Psoas muscle (tissue), 7 donors: ENCODE measurements at regions not wholly inside any gene's neighbourhood (a gene's known extent, or its start where the extent isn't known, plus 50 kb on each side); places are given as distances from the start of the nearest gene placed in this dataset.

Experiments used
- ATAC-seq, 4 donors: fragments of 200-7000 bp; cut with Tn5 transposase; one replicate each; pipeline ENCODE4 v1.9.1; 2020; ENCODE audit warnings: moderate library complexity in 3 of 4, mild to moderate bottlenecking in 2 of 4
- DNase-seq, 2 donors: peaks; one replicate each; pipeline ENCODE4 v3.0.0-alpha.2; 2020
- H3K27ac ChIP-seq: fragments of 200-600 bp; one replicate; pipeline ENCODE4 v1.8.0; 2022
- H3K27me3 ChIP-seq, 3 donors: fragments of 200-600 bp in 1 of 3; one replicate each; pipeline versions ENCODE4 v1.6.1 to v1.8.0; 2013 to 2022; ENCODE audit warnings: low read length in 2 of 3, mild to moderate bottlenecking in 2 of 3, moderate library complexity in 1 of 3; ENCODE audit not compliant: insufficient read depth in 3 of 3
- H3K36me3 ChIP-seq, 2 donors: fragments of 200-600 bp in 1 of 2; one replicate each; pipeline versions ENCODE4 v1.6.1 to v1.8.0; 2013 to 2022; ENCODE audit warnings: low read depth in 1 of 2, mild to moderate bottlenecking in 1 of 2, moderate library complexity in 1 of 2; ENCODE audit not compliant: insufficient read depth in 1 of 2
- H3K4me1 ChIP-seq: fragments of 200-600 bp; one replicate; pipeline ENCODE4 v1.8.0; 2022
- H3K4me3 ChIP-seq: fragments of 200-600 bp; one replicate; pipeline ENCODE4 v1.8.0; 2022; ENCODE audit warnings: mild to moderate bottlenecking
- H3K9me3 ChIP-seq: fragments of 200-600 bp; one replicate; pipeline ENCODE4 v1.8.0; 2022
- CTCF ChIP-seq: fragments of 200-600 bp; IDR thresholded peaks from one replicate; pipeline ENCODE4 v1.8.0; 2022; ENCODE audit warnings: antibody characterized with exemption
- WGBS, 3 donors: extraction: QIAGEN DNeasy Blood & Tissue Kit; methylation state at CpG; one replicate each; pipeline versions ENCODE4 v1.1.6 to v1.1.7; 2013; 5-methylcytosine and 5-hydroxymethylcytosine counted together
- intact Hi-C, 2 donors: fragments of 100-400 bp; cut with DNase I; formaldehyde crosslinking; loops; one replicate each; pipeline versions ENCODE4 v1.11.0 to v1.14.2; 2022
- donor health status: healthy with polysubstance abuse.
- donor health status: DM: no; HTN: no; CAD: no; lungs with moderate emphysema.
- donor health status: Bipolar disorder and iron deficiency.
- donor health status: healthy.
- donor health status: DM: yes; HTN: yes; CAD: no.
- donor health status: DM: no; HTN: no; CAD: no.
- donor health status: DM: yes; HTN: yes; CAD: no.

GRCh38 chr6:113796038-113796437, 61.1 kb upstream of the MARCKS start:
- no peaks in the 10 kb centered on the region for H3K4me1 ChIP-seq
- TF ChIP-seq CTCF: no peak
- H3K4me3 ChIP-seq: no peak overlapping the region
- H3K27ac ChIP-seq: no peak overlapping the region
- no peak for ATAC-seq
- no peaks in the 10 kb centered on the region for H3K27me3 ChIP-seq
- DNase-seq: no peak
- no peaks in the 10 kb centered on the region for H3K9me3 ChIP-seq
- intact Hi-C loops: no loop called here
- H3K36me3 ChIP-seq: no peaks in the 10 kb centered on the region

- no peak overlapping the region for H3K27ac ChIP-seq
- no peak for DNase-seq
- no peak for TF ChIP-seq CTCF
- ATAC-seq: no peak
- H3K36me3 ChIP-seq: no peaks in the 10 kb centered on the region
- no peaks in the 10 kb centered on the region for H3K9me3 ChIP-seq
- intact Hi-C loops: no loop called here
- H3K4me3 ChIP-seq: no peak overlapping the region
- H3K4me1 ChIP-seq: no peaks in the 10 kb centered on the region
- H3K27me3 ChIP-seq: no peaks in the 10 kb centered on the region
Observed at GRCh38 chr6:113802779-113803178, 54.4 kb upstream of the MARCKS start.

GRCh38 chr6:113805173-113805790, 51.9 kb upstream of the MARCKS start:
- ATAC-seq: no peak
- no peak for DNase-seq
- Histone ChIP-seq H3K27me3 (peaks cover 0 to 2% (median 0%) of the 10 kb centered on the region in 3 donors), H3K4me3 (no peak overlapping the region), H3K27ac (no peak overlapping the region), H3K36me3 (no peaks in the 10 kb centered on the region), H3K9me3 (no peaks in the 10 kb centered on the region), H3K4me1 (no peaks in the 10 kb centered on the region)
- TF ChIP-seq CTCF: no peak
- WGBS, 3 donors: 47 to 67% (median 53%) methylated on average over 7 of the region's 7 CpGs
- intact Hi-C loops: no loop called here

GRCh38 chr6:113805811-113806495, 51.2 kb upstream of the MARCKS start:
- ATAC-seq: no peak

More at GRCh38 chr6:113805811-113806495, 51.2 kb upstream of the MARCKS start:
- H3K27ac ChIP-seq: no peak overlapping the region
- intact Hi-C loops: no loop called here
- H3K4me1 ChIP-seq: no peaks in the 10 kb centered on the region
- WGBS, 3 donors: 35 to 49% (median 38%) methylated on average over 6 of the region's 6 CpGs
- H3K4me3 ChIP-seq: no peak overlapping the region
- peaks cover 0 to 2% (median 0%) of the 10 kb centered on the region in 3 donors for H3K27me3 ChIP-seq
- no peaks in the 10 kb centered on the region for H3K36me3 ChIP-seq
- no peak for TF ChIP-seq CTCF
- no peaks in the 10 kb centered on the region for H3K9me3 ChIP-seq
- DNase-seq: no peak
